HK-2 (cell line): ENCODE measurements at regions not wholly inside any gene's neighbourhood (a gene's known extent, or its start where the extent isn't known, plus 50 kb on each side); places are given as distances from the start of the nearest gene placed in this dataset.

Experiments used
- DNase-seq: peaks from one replicate; pipeline ENCODE4 v3.0.0-alpha.2; 2018; ENCODE audit not compliant: unreplicated experiment

DNA sequence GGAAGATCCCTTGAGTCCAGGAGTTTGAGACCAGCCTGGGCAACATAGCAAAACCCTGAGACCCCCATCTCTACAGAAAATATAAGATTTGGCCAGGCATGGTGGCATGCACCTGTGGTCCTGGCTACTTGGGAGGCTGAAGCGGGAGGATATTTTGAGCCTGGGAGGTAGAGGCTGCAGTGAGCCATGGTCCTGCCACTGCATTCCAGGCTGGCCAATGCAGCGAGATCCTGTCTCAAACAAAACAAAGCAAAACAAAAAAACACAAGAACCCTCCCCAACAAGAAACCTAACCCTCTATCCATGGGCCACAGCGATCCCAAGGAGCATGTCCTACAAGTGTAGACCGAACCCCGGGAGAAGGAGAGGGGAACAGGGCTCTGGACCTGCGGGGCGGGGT lies 133.3 kb downstream of the MGAT5B start:
- no peak for DNase-seq

DNA sequence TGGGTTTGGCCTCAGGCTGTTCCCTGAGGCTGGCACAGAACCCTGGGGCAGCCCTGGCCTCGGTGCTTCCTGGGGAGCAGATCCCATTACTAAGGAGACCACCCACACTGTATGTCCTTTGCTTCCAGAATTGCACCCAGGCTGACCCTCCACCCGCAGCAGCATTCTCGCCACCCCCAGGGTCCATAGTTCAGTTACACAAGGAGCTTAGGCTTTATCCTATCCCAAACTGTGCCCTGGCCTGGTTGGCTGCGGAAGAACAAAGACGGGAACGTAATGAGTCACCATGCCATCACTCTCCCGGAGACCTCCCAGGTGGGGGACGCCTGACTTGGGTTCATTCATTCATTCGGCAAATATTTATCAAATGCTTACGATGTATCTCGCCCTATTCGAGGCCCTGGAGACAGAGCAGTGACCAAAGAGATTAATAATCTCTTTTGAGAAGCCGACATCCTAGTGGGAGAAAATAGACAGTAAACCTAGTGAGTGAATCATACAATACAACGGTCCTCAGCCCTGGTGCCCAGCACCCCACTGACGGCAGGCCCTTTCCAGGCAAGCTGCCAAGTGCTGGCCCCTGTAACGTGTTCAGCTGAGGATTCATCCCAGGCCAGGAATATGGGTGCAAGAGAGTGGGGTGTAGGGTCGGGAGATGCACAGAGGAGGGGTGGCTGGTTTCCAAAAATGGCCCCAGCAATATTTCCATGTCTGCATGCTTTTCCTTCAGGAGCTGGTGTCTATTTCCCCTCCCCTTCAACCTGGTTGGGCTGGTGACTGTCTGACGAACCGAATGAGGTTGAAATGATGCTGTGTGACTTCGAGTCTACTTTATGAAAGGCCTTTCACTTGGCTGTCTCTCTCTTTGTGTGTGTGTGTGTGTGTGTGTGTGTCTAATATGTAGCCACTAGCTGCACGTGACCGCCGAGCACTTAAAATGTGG lies 134.2 kb downstream of the MGAT5B start:
- peak; percentile 88 for DNase-seq

DNA sequence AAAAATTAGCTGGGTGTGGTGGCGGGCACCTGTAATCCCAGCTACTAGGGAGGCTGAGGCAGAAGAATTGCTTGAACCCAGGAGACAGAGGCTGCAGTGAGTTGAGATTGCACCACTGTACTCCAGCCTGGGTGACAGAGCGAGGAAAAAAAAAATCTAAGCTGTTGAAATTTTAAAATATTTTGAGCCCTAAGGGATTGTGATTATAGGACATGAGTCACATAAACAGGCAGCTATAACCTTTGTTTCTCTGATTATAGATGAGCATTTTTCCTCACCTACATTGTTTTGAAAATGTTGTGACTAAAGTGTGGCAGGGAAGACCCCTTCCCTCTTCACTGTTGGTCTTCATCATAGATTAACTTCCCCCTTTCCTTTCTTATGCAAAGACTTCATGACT lies 135.5 kb downstream of the MGAT5B start:
- no peak for DNase-seq

DNA sequence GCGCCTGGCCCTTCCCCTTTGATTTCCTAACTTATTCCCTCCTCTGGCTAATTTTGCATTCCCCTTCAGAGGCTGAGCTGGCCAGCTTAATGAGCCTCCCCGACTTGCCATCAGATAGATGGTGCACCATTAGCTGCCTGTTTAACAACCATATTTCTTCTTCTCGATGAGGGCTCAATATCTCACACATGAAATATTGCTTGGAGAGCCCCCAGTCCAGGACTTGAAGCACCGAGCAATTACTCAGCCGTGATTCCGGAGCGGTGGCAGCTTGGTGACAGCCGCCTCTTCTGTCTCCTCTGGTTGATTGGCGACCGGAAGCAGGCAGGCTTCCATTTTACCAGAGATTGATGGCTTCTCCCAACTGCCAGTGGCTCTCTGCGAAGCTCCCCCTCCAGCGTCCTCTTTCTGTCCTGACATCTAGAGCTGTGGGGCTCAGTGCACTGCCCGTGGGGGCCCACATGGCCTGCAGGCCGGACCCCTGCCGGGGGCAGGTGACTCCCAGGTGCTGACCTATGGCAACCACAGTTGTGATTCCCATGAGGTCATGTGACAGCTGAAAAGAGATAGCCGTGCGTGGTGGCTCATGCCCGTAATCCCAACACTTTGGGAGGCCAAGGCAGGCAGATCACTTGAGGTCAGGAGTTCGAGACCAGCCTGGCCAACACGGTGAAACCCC lies 133.7 kb upstream of the SEC14L1 start:
- no peak for DNase-seq

DNA sequence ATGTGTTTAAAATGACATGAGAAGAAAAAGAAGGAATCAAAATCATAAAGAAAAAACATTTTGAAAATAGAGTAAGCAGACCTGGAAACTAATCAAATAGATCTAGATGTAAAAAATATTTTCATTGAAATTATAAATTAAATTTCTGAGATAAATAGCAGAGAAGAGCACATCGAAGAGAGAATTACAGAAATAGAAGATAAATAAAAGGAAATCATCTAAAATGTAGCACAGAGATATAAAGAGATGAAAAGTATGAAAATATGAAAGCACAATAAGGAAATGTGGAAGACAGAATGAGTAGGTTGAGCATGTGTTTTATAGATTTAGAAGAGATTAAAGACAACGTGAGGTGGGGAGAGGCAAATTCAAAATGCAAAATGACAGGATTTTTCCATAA lies 130.9 kb upstream of the SEC14L1 start:
- DNase-seq, result no peak

DNA sequence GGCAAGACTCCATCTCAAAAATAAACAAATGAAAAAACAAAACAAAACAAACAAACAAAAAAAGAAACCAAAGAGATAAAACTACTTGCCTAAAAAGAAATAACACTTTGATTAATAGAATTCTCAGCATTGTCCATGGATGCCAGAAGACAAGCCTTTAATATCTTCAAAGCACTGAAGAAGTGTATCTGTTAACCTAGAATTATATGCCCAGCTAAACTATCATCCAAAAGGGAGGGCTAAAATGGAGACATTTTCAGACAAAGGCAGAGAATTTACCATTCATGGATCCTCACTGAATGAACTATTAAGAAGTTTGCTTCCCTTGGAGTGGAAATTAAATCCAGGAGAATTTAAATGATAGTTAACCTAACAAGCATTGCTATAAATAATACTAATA lies 130.1 kb upstream of the SEC14L1 start:
- no peak for DNase-seq

DNA sequence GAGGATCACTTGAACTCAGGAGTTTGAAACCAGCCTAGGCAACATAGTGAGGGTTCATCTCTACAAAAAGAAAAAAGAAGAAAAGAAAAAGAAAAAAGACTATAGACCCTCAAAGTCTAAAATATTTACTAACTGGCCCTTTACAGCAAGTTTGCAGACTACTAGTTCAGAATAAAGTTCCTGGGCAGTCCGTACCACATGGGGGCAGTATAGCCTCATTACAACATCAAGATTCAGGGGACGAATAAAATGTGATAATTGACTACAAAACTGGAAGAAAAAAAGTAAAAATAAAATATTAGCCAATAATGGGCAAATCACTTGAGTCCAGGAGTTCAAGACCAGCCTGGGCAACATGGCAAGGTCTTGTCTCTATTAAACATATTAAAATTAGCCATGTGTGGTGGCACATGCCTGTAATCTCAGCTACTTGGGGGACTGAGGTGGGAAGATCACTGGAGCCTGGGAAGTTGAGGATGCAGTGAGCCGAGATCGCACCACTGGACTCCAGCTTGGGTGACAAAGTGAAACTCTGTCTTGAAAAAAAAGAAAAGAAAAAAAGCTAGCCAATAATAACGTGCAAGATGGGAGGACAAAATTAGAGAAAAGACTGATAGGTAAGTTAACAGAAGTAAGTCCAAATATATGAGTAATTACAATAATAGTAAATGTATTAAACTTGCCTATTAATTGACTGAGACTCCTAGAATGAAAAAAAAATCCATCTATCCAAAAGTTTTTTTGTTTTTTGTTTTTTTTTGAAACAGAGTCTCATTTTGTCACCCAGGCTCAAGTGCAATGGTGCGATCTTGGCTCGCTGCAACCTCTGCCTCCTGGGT lies 129.4 kb upstream of the SEC14L1 start:
- peak; percentile 34 for DNase-seq

DNA sequence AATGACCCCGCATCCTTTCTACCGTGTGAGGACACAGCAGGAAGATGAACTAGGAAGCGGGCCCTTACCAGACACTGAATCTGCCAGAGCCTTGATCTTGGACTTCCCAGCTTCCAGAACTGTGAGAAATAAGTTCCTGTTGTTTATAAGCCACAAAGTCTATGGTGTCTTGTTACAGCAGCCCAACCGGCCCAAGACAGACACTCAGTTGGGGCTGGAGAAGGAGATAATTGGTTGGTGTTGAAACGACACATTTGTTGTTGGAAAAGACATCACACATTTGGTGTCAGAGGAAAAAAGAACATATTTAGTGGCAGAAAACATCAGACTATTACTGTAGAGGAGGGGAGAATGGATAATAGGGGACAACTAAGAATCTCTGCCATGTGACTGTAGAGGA lies 122.3 kb upstream of the SEC14L1 start:
- DNase-seq, result no peak

DNA sequence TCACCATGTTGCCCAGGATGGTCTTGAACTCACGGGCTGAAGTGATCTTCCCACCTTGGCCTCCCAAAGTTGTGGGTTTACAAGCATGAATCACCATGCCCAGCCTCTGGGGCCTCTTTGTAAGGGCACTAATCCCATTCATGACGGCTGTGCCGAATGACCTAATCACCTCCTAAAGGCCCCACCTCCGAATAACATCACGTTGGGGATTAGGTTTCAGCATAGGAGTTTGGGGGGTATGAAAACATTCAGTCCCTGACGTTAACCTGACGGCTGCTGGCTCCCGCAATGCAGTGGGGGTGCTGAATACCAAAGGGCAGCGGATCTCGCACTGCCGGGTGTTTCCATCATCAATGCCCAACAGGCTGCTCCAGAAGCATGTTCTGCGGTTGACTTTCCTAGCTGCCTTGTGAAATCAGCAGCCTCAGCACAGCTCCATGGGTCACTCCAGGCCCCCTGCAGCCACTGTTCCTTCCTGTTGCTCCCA lies 120.8 kb upstream of the SEC14L1 start:
- no peak for DNase-seq

DNA sequence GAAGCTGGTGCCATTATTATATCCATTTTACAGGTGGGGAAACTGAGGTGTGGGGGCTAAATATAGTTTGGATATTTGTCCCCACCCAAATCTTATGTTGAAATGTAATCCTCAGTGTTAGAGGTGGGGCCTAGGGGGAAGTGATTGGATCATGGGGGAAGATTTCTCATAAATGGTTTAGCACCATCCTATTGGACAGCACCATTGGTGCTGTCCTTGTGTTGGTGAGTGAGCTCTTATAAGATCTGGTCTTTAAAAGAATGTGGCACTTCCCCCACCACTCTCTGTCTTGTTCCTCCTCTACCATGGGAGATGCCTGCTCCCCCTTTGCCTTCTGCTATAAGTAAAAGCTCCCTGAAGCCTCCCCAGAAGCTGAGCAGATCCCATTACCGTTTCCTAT lies 119.8 kb upstream of the SEC14L1 start:
- DNase-seq, result no peak

DNA sequence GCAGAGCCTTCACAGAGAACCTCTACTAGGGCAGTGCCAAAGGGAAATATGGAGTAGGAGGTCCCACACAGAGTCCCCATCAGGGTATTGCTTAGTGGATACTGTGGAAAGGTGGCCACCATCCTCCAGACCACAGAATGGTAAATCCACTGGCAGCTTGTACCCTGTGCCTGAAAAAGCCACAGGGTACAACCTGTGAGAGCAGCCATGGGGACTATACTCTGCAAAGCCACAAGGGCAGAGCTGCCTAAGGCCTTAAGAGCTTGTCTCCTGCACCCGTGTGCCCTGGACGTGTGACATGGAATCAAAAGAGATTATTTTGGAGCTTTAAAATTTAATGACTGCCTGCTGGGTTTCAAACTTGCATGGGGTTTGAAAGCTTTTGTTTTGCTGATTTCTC lies 118.0 kb upstream of the SEC14L1 start:
- DNase-seq, result no peak

DNA sequence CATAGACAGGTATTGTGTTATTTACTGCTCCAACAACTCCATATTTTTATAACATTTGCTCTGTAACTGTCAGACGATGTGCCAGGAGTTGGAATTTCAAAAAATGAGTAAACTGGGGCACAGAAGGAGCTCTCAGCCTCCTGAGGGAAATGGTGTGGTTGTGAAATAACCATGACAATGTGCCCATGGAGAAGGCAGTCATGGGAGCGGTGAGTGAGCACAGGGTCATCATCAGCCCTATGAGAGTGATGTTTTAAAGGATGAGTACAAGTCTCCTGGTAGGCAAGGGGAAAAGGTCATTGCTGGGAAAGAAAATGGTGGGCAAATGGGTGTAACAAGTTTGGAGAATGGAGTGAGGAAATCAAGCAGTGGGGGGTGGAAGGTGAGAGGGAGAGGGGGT lies 115.0 kb upstream of the SEC14L1 start:
- no peak for DNase-seq

DNA sequence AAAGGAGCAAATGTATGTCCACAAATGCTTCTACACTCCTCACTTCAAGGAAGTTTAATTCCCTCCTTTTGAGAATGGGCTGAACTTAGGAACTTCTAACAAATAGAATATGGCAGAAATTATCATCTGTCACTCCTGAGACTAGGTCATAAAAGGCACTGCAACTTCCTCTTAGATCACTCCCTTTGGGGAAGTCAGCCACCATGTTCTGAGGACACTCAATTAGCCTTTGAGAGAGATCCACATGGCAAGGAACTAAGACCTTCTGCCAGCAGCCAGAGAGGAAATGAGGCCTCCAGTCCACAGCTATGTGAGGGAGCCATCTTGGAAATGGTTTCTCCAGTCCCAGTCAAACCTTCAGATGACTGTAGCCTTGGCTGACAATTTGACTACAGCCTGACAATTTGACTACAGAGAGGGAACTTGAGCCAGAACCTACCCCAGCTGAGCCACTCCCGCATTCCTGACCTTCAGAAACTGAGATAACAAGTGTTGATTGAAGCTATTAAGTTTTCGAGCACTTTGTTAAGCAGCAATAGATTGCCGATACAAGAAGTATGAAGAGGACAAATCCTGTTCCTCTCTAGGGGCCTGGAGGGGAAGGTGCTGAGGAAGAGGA lies 113.4 kb upstream of the SEC14L1 start:
- DNase-seq, result no peak

DNA sequence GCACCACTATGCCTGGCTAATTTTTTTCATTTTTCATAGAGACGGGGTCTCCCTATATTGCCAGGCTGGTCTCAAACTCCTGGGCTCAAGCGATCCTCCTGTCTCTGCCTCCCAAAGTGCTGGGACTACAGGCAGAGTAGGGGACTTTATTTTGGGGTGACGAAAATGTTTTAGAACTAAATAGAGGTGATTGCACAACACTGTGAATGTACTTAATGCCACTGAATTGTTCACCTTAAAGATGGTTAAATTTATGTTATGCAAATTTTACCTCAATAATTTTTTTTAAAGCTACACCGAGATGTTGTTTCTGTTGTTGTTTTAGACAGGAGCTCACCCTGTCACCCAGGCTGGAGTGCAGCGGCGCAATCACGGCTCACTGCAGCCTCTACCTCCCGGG lies 111.9 kb upstream of the SEC14L1 start:
- no peak for DNase-seq

DNA sequence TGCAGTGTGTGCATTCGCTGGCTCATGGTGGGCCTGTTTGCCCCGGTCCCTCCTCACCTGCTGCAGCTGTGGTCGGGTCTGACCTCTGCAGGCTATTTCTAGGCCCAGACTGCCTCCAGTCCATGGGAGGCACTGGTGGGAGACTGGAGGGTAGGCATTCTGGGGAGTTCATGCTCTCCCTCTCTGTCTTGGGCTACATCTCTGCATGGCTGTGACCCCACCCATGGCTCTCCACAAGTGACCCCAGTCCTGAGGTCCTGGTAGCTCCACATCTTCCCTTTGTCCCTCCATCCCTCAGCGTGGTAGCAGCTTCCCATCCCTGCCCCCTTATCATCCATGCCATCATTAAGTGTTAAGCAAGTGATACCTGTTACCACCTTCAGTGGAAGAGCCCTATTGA lies 107.8 kb upstream of the SEC14L1 start:
- no peak for DNase-seq

DNA sequence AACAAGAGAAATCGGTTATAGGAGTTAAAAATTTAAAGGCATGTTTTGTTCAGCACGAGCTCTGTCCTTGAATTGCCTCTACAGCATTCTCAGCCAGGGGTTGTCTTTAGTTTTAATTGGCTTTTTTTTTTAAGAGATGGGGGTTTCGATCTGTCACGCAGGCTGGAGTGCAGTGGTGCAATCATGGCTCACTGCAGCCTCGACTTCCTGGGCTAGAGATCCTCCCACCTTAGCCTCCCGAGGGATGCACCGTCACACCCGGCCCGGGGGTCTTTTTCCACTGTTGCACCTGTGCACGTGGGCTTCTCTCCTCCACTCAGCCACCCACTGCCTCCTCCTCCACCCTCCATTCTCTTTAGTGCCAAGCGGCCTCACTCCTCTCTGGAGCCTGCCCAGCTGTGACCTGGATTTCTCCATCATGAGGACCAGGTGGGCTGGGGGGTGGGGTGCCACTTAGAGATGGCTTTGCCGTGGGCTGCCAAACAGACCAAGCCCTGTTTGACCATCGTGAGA lies 106.8 kb upstream of the SEC14L1 start:
- no peak for DNase-seq

DNA sequence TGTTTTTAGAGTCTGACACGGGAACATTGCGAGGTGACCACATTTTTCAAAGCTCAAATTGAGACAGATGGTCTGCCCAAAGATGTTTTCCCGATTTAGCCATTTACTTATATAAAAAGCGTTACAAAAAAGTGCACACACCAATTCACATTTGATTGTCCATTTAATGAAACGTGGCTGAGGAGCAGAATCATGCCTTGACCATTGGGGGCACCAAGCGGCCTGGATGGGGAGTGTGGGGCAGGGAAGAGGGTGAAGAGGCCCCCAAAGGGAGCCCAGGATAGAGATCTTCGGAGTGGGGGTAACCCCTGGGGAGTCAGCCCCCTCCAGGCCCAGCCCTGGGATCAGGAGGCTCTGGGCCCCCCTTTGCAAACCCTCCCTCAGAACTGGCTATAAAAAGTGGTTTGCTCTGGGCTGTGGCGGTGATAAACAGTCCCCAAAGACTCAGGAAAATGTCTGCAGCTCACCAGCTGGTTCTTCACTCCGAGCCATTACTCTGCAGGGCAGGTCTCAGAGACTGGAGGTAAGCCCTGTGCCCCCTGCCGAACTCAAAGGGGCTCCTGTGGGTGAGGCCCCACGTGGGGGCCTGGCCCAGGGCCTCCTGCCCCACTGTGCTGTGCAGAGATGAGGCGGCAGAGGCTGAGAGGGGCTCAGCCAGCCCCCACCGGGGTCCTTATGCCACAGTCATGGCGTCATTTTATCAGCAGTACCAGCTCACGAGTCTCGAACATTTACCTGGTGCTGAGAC lies 105.9 kb upstream of the SEC14L1 start:
- no peak for DNase-seq

DNA sequence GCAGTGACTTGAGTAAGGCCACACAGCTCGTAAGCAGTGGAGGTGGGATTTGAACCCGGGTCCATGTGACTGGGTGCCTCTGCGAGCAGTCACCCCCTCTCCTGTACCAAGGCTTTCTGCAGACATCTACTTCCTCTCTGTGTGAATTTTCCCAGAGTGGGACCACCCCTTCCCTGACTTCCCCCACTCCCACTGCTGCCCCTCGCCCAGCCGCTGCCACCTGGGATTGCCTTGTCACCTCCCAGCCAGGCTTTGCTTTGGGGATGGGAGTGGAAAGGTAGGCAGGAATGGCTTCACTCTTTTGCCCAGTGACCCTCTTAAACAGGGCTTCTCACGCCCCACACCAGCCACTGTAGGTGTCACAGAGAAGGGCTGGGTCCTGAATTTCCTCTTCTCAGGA lies 105.2 kb upstream of the SEC14L1 start:
- DNase-seq, result no peak

DNA sequence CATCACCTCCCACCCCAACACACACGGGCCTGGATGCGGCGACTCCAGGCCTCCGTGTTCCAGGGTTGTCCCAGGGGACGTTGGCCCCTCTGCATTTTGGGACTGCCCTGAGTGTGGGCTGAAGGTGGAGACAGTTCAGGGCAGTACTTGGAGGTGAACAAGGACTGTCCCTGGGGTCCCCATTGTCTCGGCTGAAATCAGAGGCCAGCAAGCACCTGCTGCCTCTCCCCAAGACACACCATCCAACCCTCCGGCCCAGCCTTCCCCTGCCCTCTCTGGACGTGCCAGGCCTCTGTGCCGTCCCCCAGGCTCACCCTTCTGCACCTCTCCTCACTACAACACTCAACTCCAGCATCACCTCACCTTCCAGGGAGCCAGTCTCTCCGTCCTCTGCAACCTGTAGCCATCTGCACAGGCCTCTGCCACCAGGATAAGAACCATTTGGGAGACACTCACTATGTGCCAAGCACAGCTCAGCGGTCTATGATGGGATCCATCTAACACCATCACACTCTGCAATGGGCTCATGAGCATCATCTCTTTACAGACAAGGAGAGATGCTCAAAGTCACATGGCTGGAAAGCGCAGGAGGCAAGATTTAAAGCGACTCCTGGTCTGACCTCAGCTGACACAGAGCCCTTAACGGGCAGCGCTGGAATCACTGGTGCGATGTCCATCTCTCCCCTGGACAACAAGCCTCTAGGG lies 104.5 kb upstream of the SEC14L1 start:
- no peak for DNase-seq

DNA sequence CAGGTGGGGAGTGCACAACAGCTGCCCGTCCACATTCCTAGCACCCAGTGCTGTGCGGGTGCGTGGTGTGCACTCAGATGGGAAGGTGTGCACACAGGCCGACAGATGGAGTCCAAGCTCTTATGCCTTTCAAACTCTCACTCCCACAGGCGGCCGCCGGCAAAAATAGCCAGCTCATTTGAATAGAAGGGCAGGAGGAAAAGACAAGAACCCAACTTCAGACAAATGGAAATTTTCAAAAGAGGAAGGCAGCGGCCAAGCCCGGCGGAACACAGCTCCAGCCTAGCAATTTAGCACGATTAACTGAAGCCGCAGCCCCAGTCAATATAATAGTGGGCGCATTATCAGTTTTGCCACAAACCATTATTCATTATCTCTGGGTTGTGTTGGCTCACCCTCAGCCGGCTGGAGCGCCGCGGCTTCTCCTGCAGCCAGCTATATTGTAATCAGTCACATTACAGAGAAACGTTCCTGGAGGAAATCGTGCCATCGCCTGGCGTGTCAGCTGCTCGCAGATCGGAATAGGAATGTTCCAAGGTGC lies 103.9 kb upstream of the SEC14L1 start:
- no peak for DNase-seq
